HEK293T (cell line): ENCODE measurements at regions not wholly inside any gene's neighbourhood (a gene's known extent, or its start where the extent isn't known, plus 50 kb on each side); places are given as distances from the start of the nearest gene placed in this dataset.

Experiments used
- ARNT ChIP-seq: fragments of 450-650 bp; IDR thresholded peaks from 2 replicates; pipeline ENCODE4 v1.6.1; 2017; ENCODE audit warnings: mild to moderate bottlenecking
- FOXA1 ChIP-seq: fragments of 450-650 bp; IDR thresholded peaks from 2 replicates; pipeline ENCODE4 v1.6.1; 2016; ENCODE audit warnings: mild to moderate bottlenecking
- SUZ12 ChIP-seq: fragments of 450-650 bp; IDR thresholded peaks from 2 replicates; pipeline ENCODE4 v1.6.1; 2016; ENCODE audit warnings: mild to moderate bottlenecking

DNA sequence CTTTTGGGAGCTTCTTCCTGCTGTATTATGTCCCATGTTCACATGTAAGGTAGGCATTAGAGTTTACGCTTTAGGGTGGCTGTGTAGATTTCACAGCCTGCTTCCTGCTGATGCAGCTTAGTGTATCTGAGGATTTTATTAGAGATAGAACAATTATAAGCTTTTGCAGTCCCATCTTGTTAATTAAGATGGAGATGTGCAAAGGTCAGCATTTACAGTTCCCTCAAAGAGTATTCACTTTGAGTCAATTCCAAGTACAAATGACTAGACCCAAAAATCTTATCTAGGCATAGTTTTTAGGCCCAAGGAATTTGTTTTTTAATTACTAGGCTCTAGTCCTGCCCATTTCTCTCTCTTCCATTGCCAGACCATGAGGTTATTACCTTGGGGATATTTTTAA is 239.9 kb upstream of the PHF14 start:
- TF ChIP-seq FOXA1 (no peak), ARNT (no peak), SUZ12 (no peak)
